Neuronal stem cell (in vitro differentiated cells): ENCODE measurements at regions not wholly inside any gene's neighbourhood (a gene's known extent, or its start where the extent isn't known, plus 50 kb on each side); places are given as distances from the start of the nearest gene placed in this dataset.

ENCODE experiments used
- DNase-seq: peaks from one replicate; pipeline ENCODE4 v3.0.0-alpha.2; 2013; ENCODE audit warnings: low spot score
- H2AFZ ChIP-seq: one replicate; pipeline ENCODE4 v1.6.1; 2013; ENCODE audit warnings: mild to moderate bottlenecking, low read length, inconsistent platforms
- H2AK5ac ChIP-seq: 2 replicates; pipeline ENCODE4 v1.6.1; 2013; ENCODE audit warnings: low read depth, mild to moderate bottlenecking, inconsistent platforms, low read length, moderate library complexity, mixed read lengths
- H2BK120ac ChIP-seq: 2 replicates; pipeline ENCODE4 v1.6.1; 2013; ENCODE audit warnings: low read depth, mild to moderate bottlenecking, inconsistent platforms, low read length, moderate library complexity, mixed read lengths
- H2BK12ac ChIP-seq: one replicate; pipeline ENCODE4 v1.6.1; 2013; ENCODE audit warnings: low read length, inconsistent platforms
- H2BK15ac ChIP-seq: 2 replicates; pipeline ENCODE4 v1.6.1; 2013; ENCODE audit warnings: mild to moderate bottlenecking, low read length, inconsistent platforms, mixed read lengths
- H2BK5ac ChIP-seq: one replicate; pipeline ENCODE4 v1.6.1; 2013; ENCODE audit warnings: inconsistent platforms, mild to moderate bottlenecking, low read length, moderate library complexity
- H3K14ac ChIP-seq: one replicate; pipeline ENCODE4 v1.6.1; 2013; ENCODE audit warnings: low read length, inconsistent platforms
- H3K18ac ChIP-seq: 2 replicates; pipeline ENCODE4 v1.6.1; 2013; ENCODE audit warnings: low read length, inconsistent platforms
- H3K23ac ChIP-seq: 2 replicates; pipeline ENCODE4 v1.6.1; 2013; ENCODE audit warnings: low read depth, mild to moderate bottlenecking, mixed read lengths, low read length, inconsistent platforms; ENCODE audit not compliant: poor library complexity
- H3K27ac ChIP-seq: replicated peaks from 3 replicates; pipeline ENCODE4 v1.5.1; 2013; ENCODE audit warnings: low read length, inconsistent platforms
- H3K27me3 ChIP-seq, 3 experiments: 2 replicates each; pipeline ENCODE4 v1.6.1; 2013; ENCODE audit warnings: low read length in 3 of 3, mild to moderate bottlenecking in 2 of 3, inconsistent platforms in 1 of 3, low read depth in 1 of 3, mixed read lengths in 1 of 3, moderate library complexity in 1 of 3; ENCODE audit not compliant: control insufficient read depth in 3 of 3, insufficient read depth in 3 of 3
- H3K36me3 ChIP-seq, 2 donors: replicated peaks in 1 of 2; 2 replicates each; pipeline ENCODE4 v1.6.1; 2013; ENCODE audit warnings: low read length in 2 of 2; ENCODE audit not compliant: control insufficient read depth in 2 of 2, insufficient read depth in 2 of 2
- H3K4ac ChIP-seq: 2 replicates; pipeline ENCODE4 v1.6.1; 2013; ENCODE audit warnings: inconsistent platforms, mild to moderate bottlenecking, low read length, moderate library complexity
- H3K4me1 ChIP-seq, 2 donors: 1 replicate in 1 of 2; 2 replicates in 1 of 2; pipeline ENCODE4 v1.6.1; 2013; ENCODE audit warnings: low read length in 2 of 2, low read depth in 1 of 2; ENCODE audit not compliant: control insufficient read depth in 2 of 2, insufficient read depth in 1 of 2
- H3K4me2 ChIP-seq: one replicate; pipeline ENCODE4 v1.6.1; 2013; ENCODE audit warnings: mild to moderate bottlenecking, low read length, inconsistent platforms; ENCODE audit not compliant: insufficient read depth, poor library complexity, severe bottlenecking
- H3K4me3 ChIP-seq, 2 donors: 2 replicates each; pipeline ENCODE4 v1.5.1; 2013; ENCODE audit warnings: low read length in 2 of 2, mild to moderate bottlenecking in 2 of 2, inconsistent platforms in 1 of 2, moderate library complexity in 1 of 2
- H3K79me1 ChIP-seq: one replicate; pipeline ENCODE4 v1.6.1; 2013; ENCODE audit warnings: low read depth, mild to moderate bottlenecking, inconsistent platforms, low read length, moderate library complexity
- H3K9ac ChIP-seq: one replicate; pipeline ENCODE4 v1.6.1; 2013; ENCODE audit warnings: mild to moderate bottlenecking, low read depth, low read length, inconsistent platforms; ENCODE audit not compliant: poor library complexity
- H3K9me3 ChIP-seq, 2 donors: replicated peaks in 1 of 2; 2 replicates each; pipeline versions ENCODE3 to v1.6.1; 2013; ENCODE audit warnings: low read length in 2 of 2, mild to moderate bottlenecking in 2 of 2, inconsistent platforms in 1 of 2, low read depth in 1 of 2, mixed read lengths in 1 of 2, moderate library complexity in 1 of 2; ENCODE audit not compliant: control insufficient read depth in 2 of 2, insufficient read depth in 1 of 2
- H4K8ac ChIP-seq: one replicate; pipeline ENCODE4 v1.6.1; 2013; ENCODE audit warnings: low read depth, mild to moderate bottlenecking, inconsistent platforms, low read length, moderate library complexity
- H4K91ac ChIP-seq: one replicate; pipeline ENCODE4 v1.6.1; 2013; ENCODE audit warnings: low read length, low read depth, mild to moderate bottlenecking, inconsistent platforms; ENCODE audit not compliant: poor library complexity
- WGBS, 2 donors: extraction: QIAGEN DNeasy Blood & Tissue Kit; methylation state at CpG; one replicate each; pipeline ENCODE4 v1.1.7; 2013; ENCODE audit warnings: missing lambda C conversion rate in 2 of 2, mixed read lengths in 1 of 2; ENCODE audit not compliant: insufficient read length in 2 of 2, insufficient replicate concordance in 1 of 2; ENCODE audit errors: extremely low coverage in 2 of 2; 5-methylcytosine and 5-hydroxymethylcytosine counted together

DNA sequence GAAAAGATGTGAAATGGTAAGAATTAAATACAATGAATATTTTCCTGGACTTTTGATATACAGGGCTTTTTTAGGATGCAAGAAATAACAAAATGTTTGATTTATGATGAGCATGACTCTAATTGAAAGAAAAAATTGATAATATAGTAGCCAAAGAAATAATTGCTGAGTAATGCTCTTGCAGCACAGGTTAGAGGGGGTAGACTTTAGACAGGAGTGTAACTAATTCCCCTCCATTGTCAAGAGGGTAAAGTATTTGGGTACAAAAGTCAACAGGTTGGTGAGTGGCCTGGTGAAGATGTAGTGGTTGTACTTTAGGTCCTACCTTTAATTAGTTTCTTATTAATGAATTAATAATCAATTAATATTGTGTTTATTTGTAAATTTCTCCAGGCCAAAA, 912.3 kb downstream of the KCNJ2 start:
- Histone ChIP-seq H3K14ac (no peak overlapping the region), H3K4me3 (no peak overlapping the region), H3K27ac (no peak overlapping the region)

DNA sequence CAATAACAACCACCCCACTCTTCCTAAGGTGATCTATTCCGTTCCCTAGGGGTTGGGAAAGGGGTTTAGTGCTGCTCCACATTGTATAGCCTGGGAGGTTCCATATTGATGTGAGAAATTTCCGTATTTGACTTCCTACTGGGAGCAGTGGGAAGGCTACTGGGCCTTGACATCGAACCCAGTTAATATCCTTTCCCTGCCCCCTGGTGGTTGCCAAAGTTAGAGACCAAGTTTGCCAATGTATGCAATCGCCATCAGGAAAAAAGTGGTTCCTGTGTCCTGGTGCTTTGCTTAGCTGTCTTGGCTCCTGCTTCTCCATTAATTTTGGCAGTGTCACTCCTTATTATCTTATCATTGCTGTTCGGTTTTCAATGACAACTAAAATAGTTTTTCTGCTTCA, 914.9 kb downstream of the KCNJ2 start:
- no peak overlapping the region for H2AK5ac ChIP-seq
- H3K9ac ChIP-seq, result no peak overlapping the region
- no peaks in the 10 kb centered on the region for H3K4me1 ChIP-seq
- H3K23ac ChIP-seq, result no peak overlapping the region
- H4K91ac ChIP-seq, result no peak overlapping the region
- no peak overlapping the region for H3K18ac ChIP-seq
- H3K4ac ChIP-seq, result no peak overlapping the region
- no peaks in the 10 kb centered on the region for H3K36me3 ChIP-seq
- H3K27ac ChIP-seq, result no peak overlapping the region
- peak; percentile 30 for DNase-seq
- H2BK120ac ChIP-seq, result no peak overlapping the region
- no peak overlapping the region for H2BK15ac ChIP-seq
- no peak overlapping the region for H3K4me2 ChIP-seq
- H3K79me1 ChIP-seq, result no peaks in the 10 kb centered on the region
- H2AFZ ChIP-seq, result peak overlapping the region; percentile 30
- H4K8ac ChIP-seq, result no peak overlapping the region
- H3K14ac ChIP-seq, result no peak overlapping the region
- no CpG with 5 or more reads among the region's 5 CpGs for WGBS, 2 donors
- no peak overlapping the region for H2BK12ac ChIP-seq
- H3K9me3 ChIP-seq, result no peaks in the 10 kb centered on the region
- H3K27me3 ChIP-seq, result no peaks in the 10 kb centered on the region
- no peak overlapping the region for H3K4me3 ChIP-seq
- H2BK5ac ChIP-seq, result no peak overlapping the region

More for the DNA sequence above, 912.3 kb downstream of the KCNJ2 start:
- H4K8ac ChIP-seq, result no peak overlapping the region
- no peaks in the 10 kb centered on the region for H3K9me3 ChIP-seq
- H3K4me1 ChIP-seq, result no peaks in the 10 kb centered on the region
- H3K36me3 ChIP-seq, result no peaks in the 10 kb centered on the region
- H3K18ac ChIP-seq, result no peak overlapping the region
- DNase-seq, result no peak
- no peak overlapping the region for H3K4ac ChIP-seq
- H2BK15ac ChIP-seq, result no peak overlapping the region
- no peak overlapping the region for H4K91ac ChIP-seq
- no peak overlapping the region for H3K9ac ChIP-seq
- H3K27me3 ChIP-seq, result no peaks in the 10 kb centered on the region
- H3K23ac ChIP-seq, result no peak overlapping the region
- H3K79me1 ChIP-seq, result no peaks in the 10 kb centered on the region
- H3K4me2 ChIP-seq, result no peak overlapping the region
- H2AFZ ChIP-seq, result no peak overlapping the region
- H2BK12ac ChIP-seq, result no peak overlapping the region
- no peak overlapping the region for H2AK5ac ChIP-seq
- H2BK120ac ChIP-seq, result no peak overlapping the region
- H2BK5ac ChIP-seq, result no peak overlapping the region

DNA sequence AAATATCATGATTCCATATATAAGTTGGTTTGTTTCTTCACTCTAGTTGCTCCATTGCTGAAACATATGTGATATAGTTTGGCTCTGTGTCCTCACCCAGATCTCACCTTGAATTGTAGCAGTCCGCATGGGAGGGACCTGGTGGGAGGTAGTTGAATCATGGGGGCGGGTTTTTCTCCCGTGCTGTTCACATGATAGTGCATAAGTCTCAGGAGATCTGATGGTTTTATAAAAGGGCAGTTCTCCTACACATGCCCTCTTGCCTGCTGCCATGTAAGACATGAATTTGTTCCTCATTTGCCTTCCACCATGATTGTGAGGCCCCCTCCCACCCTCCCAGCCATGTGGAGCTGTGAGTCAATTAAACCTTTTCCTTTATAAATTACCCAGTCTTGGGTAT, 915.5 kb downstream of the KCNJ2 start:
- no peak overlapping the region for H4K91ac ChIP-seq
- H2AFZ ChIP-seq, result no peak overlapping the region
- DNase-seq, result no peak
- no peak overlapping the region for H4K8ac ChIP-seq
- H2BK15ac ChIP-seq, result no peak overlapping the region
- H3K23ac ChIP-seq, result no peak overlapping the region
- H3K79me1 ChIP-seq, result no peaks in the 10 kb centered on the region
- no peak overlapping the region for H3K4me3 ChIP-seq
- H2AK5ac ChIP-seq, result no peak overlapping the region
- no peaks in the 10 kb centered on the region for H3K4me1 ChIP-seq
- no peaks in the 10 kb centered on the region for H3K36me3 ChIP-seq
- H2BK12ac ChIP-seq, result no peak overlapping the region
- H3K4ac ChIP-seq, result no peak overlapping the region
- no peak overlapping the region for H2BK120ac ChIP-seq
- no peak overlapping the region for H3K4me2 ChIP-seq
- H3K18ac ChIP-seq, result no peak overlapping the region
- no peaks in the 10 kb centered on the region for H3K27me3 ChIP-seq
- H3K27ac ChIP-seq, result no peak overlapping the region
- no peak overlapping the region for H3K14ac ChIP-seq
- no CpG with 5 or more reads among the region's 3 CpGs for WGBS, 2 donors
- H2BK5ac ChIP-seq, result no peak overlapping the region
- no peaks in the 10 kb centered on the region for H3K9me3 ChIP-seq
- H3K9ac ChIP-seq, result no peak overlapping the region

DNA sequence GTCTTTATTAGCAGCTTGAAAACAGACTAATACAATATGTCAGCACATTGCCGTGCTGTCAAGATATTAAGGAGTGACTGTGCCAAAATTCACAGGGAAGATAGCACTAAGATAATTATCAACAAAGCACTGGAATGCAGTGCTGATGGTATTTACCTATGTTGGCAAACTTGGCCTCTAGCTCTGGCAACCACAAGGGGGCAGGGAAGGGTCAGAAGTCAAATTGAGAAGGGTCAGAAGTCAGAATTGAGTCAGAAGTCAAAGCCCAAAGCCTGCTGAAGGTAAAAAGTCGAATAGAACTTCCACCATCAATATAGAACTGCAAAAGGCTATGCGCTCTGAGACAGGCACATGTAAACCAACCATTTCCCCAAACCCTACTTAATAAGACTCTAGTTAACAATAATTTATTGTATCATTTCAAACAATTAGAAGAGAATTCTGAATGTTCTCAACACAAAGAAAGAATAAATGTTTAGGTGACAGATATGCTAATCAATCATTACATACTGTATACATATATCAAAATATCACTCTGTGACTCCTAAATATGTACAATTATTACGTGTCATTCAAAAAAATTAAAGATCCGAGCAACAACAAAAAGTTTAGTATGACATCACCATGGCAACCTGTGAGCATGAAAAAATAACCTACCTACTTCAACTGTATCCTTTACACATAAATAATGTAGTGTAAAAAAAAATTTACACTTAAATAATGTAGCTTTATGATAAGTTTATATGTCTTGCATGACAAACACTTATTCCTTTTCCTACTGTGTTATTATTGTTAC, 916.1 kb downstream of the KCNJ2 start:
- H2AFZ ChIP-seq, result no peak overlapping the region
- no peak overlapping the region for H2BK120ac ChIP-seq
- H3K14ac ChIP-seq, result no peak overlapping the region
- H3K36me3 ChIP-seq, result no peaks in the 10 kb centered on the region
- H3K27me3 ChIP-seq, result no peaks in the 10 kb centered on the region
- no peak overlapping the region for H2BK5ac ChIP-seq
- H3K23ac ChIP-seq, result no peak overlapping the region
- H3K4ac ChIP-seq, result no peak overlapping the region
- H3K4me2 ChIP-seq, result no peak overlapping the region
- no peak overlapping the region for H2BK15ac ChIP-seq
- no peak overlapping the region for H2BK12ac ChIP-seq
- H3K9ac ChIP-seq, result no peak overlapping the region
- H3K4me1 ChIP-seq, result no peaks in the 10 kb centered on the region
- no CpG with 5 or more reads among the region's 5 CpGs for WGBS, 2 donors
- no peak overlapping the region for H3K4me3 ChIP-seq
- no peak overlapping the region for H4K8ac ChIP-seq
- peak; percentile 44 for DNase-seq
- H3K18ac ChIP-seq, result no peak overlapping the region
- no peak overlapping the region for H4K91ac ChIP-seq
- H3K27ac ChIP-seq, result no peak overlapping the region
- H3K9me3 ChIP-seq, result no peaks in the 10 kb centered on the region
- no peak overlapping the region for H2AK5ac ChIP-seq
- H3K79me1 ChIP-seq, result no peaks in the 10 kb centered on the region
